Neural progenitor cell (in vitro differentiated cells): ENCODE measurements at regions not wholly inside any gene's neighbourhood (a gene's known extent, or its start where the extent isn't known, plus 50 kb on each side); places are given as distances from the start of the nearest gene placed in this dataset.

Experiments used
- DNase-seq: peaks from one replicate; pipeline ENCODE4 v3.0.0-alpha.2; 2016; ENCODE audit warnings: low spot score
- H2AFZ ChIP-seq: fragments of 200-600 bp; sonication (generic); replicated peaks from 2 replicates; pipeline ENCODE4 v1.6.1; 2016; ENCODE audit warnings: antibody characterized with exemption
- H3F3A ChIP-seq: fragments of 200-600 bp; sonication (generic); 2 replicates; pipeline ENCODE4 v1.6.1; 2016; ENCODE audit warnings: antibody characterized with exemption, low read depth
- H3K27ac ChIP-seq: fragments of 200-600 bp; sonication (generic); 2 replicates; pipeline ENCODE4 v1.5.1; 2016; ENCODE audit warnings: mild to moderate bottlenecking
- H3K27me3 ChIP-seq: fragments of 200-600 bp; sonication (generic); 2 replicates; pipeline ENCODE4 v1.6.1; 2016; ENCODE audit warnings: mild to moderate bottlenecking, moderate library complexity
- H3K36me3 ChIP-seq: fragments of 200-600 bp; sonication (generic); 2 replicates; pipeline ENCODE4 v1.5.1; 2016
- H3K4me1 ChIP-seq: fragments of 200-600 bp; sonication (generic); 2 replicates; pipeline ENCODE4 v1.6.1; 2016; ENCODE audit warnings: mixed run types
- H3K4me2 ChIP-seq: fragments of 200-600 bp; sonication (generic); 2 replicates; pipeline ENCODE4 v1.6.1; 2016
- H3K4me3 ChIP-seq: fragments of 200-600 bp; sonication (generic); 2 replicates; pipeline ENCODE4 v1.5.1; 2016
- H3K79me2 ChIP-seq: fragments of 200-600 bp; sonication (generic); 2 replicates; pipeline ENCODE4 v1.6.1; 2016; ENCODE audit warnings: low read depth
- H3K9ac ChIP-seq: fragments of 200-600 bp; sonication (generic); 2 replicates; pipeline ENCODE4 v1.6.1; 2016
- H3K9me3 ChIP-seq: fragments of 200-600 bp; sonication (generic); 2 replicates; pipeline ENCODE4 v1.5.1; 2016; ENCODE audit warnings: low read depth
- H4K20me1 ChIP-seq: fragments of 200-600 bp; sonication (generic); 2 replicates; pipeline ENCODE4 v1.6.1; 2016; ENCODE audit warnings: low read depth
- H3K27ac Mint-ChIP-seq: 3 replicates; pipeline ENCODE4 v1.8.0; 2021; ENCODE audit warnings: mixed read lengths
- H3K27me3 Mint-ChIP-seq: 2 replicates; pipeline ENCODE4 v1.8.0; 2022; ENCODE audit warnings: low read depth, mild to moderate bottlenecking, inconsistent platforms, moderate library complexity, mixed read lengths; ENCODE audit not compliant: insufficient read depth
- H3K36me3 Mint-ChIP-seq: 3 replicates; pipeline ENCODE4 v1.8.0; 2021; ENCODE audit warnings: mixed read lengths
- H3K4me1 Mint-ChIP-seq: 3 replicates; pipeline ENCODE4 v1.8.0; 2021; ENCODE audit warnings: mixed read lengths
- H3K4me3 Mint-ChIP-seq: 3 replicates; pipeline ENCODE4 v1.8.0; 2021; ENCODE audit warnings: mild to moderate bottlenecking, moderate library complexity, mixed read lengths
- H3K9me3 Mint-ChIP-seq: 3 replicates; pipeline ENCODE4 v1.8.0; 2020; ENCODE audit warnings: mixed read lengths
- EZH2 ChIP-seq: fragments of 200-600 bp; sonication (generic); IDR thresholded peaks from 2 replicates; pipeline ENCODE4 v1.6.1; 2017; ENCODE audit warnings: antibody characterized with exemption, mild to moderate bottlenecking, moderate library complexity
- EZH2phosphoT487 ChIP-seq: fragments of 200-600 bp; sonication (generic); IDR thresholded peaks from 2 replicates; pipeline ENCODE4 v1.6.1; 2017; ENCODE audit warnings: antibody characterized with exemption
- TF ChIP-seq, protein P1 (sequence below): fragments of 200-600 bp; sonication (generic); IDR thresholded peaks from 2 replicates; pipeline ENCODE4 v1.5.1; 2017; ENCODE audit warnings: antibody characterized with exemption, mild to moderate bottlenecking

DNA sequence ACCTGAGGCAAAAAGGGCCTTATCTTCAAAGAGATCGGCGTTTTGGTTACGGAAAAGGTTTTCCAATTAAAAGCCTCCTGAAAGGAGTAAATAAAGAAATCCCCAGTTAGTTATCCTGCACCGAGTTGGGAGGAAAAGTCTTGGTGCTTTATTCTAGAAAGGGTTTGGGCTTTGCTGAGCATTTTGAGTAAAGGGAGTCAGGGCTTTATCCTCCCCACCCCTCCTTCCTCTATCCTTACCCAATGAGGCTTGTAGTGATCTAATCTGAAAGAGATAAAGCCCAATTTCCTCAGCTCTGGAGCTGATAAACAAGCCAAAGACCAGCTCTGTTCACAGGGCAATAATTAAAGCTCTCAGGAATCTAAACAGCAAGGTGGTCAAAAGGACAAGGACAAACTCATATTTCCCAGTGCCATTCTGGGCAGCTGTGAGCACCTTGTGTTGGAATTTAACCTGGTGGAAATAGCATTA, 188.9 kb upstream of the TSC22D1 start:
- Mint-ChIP-seq H3K4me1 (peaks cover 38% of the 10 kb centered on the region), H3K36me3 (peaks cover 3% of the 10 kb centered on the region), H3K27me3 (peaks cover 2% of the 10 kb centered on the region), H3K27ac (peak overlapping the region; percentile 21), H3K4me3 (no peak overlapping the region), H3K9me3 (no peaks in the 10 kb centered on the region)
- no peak overlapping the region for H2AFZ ChIP-seq
- TF ChIP-seq EZH2 (no peak), EZH2phosphoT487 (no peak)
- TF ChIP-seq, protein P1, sequence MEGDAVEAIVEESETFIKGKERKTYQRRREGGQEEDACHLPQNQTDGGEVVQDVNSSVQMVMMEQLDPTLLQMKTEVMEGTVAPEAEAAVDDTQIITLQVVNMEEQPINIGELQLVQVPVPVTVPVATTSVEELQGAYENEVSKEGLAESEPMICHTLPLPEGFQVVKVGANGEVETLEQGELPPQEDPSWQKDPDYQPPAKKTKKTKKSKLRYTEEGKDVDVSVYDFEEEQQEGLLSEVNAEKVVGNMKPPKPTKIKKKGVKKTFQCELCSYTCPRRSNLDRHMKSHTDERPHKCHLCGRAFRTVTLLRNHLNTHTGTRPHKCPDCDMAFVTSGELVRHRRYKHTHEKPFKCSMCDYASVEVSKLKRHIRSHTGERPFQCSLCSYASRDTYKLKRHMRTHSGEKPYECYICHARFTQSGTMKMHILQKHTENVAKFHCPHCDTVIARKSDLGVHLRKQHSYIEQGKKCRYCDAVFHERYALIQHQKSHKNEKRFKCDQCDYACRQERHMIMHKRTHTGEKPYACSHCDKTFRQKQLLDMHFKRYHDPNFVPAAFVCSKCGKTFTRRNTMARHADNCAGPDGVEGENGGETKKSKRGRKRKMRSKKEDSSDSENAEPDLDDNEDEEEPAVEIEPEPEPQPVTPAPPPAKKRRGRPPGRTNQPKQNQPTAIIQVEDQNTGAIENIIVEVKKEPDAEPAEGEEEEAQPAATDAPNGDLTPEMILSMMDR: no peak
- peaks cover 19% of the 10 kb centered on the region for H3F3A ChIP-seq
- no peaks in the 10 kb centered on the region for H4K20me1 ChIP-seq
- no peak overlapping the region for H3K9ac ChIP-seq
- H3K4me1 ChIP-seq: peaks cover 30% of the 10 kb centered on the region
- no peaks in the 10 kb centered on the region for H3K79me2 ChIP-seq
- peak overlapping the region; percentile 81 for H3K27ac ChIP-seq
- no peaks in the 10 kb centered on the region for H3K9me3 ChIP-seq
- no peak overlapping the region for H3K4me3 ChIP-seq
- peak overlapping the region; percentile 50 for H3K4me2 ChIP-seq
- DNase-seq: peak; percentile 82
- no peaks in the 10 kb centered on the region for H3K36me3 ChIP-seq
- no peaks in the 10 kb centered on the region for H3K27me3 ChIP-seq

DNA sequence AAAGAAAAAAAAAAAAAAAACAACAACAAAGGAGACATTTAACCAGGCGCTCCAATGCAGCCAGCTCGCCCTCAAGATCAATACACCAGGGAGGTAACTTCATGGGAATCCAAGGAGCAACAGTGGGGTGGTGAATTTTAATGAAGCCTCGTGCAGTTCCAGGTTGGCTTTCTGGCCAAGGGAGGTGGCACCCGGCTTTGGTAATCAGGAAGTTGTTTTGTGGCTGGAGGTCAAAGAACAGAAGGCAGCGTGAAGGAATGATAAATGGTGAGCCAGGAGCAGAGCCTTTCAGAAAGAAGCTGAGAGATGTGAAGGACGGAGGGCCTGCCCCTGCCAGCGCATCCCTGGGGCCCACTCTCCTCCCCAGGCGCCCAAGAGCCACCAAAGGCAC, 188.2 kb upstream of the TSC22D1 start:
- peak; percentile 26 for DNase-seq
- Histone ChIP-seq H3K79me2 (no peaks in the 10 kb centered on the region), H3F3A (peaks cover 19% of the 10 kb centered on the region), H3K27ac (peak overlapping the region; percentile 81), H3K4me1 (peaks cover 32% of the 10 kb centered on the region), H3K9me3 (no peaks in the 10 kb centered on the region), H3K36me3 (no peaks in the 10 kb centered on the region), H2AFZ (no peak overlapping the region), H4K20me1 (no peaks in the 10 kb centered on the region), H3K9ac (no peak overlapping the region), H3K4me2 (peak overlapping the region; percentile 50), H3K4me3 (no peak overlapping the region), H3K27me3 (no peaks in the 10 kb centered on the region)
- H3K9me3 Mint-ChIP-seq: no peaks in the 10 kb centered on the region
- TF ChIP-seq EZH2phosphoT487 (no peak), EZH2 (no peak)
- TF ChIP-seq, protein P1: no peak
- H3K4me1 Mint-ChIP-seq: peaks cover 45% of the 10 kb centered on the region
- H3K36me3 Mint-ChIP-seq: peaks cover 3% of the 10 kb centered on the region
- H3K4me3 Mint-ChIP-seq: no peak overlapping the region
- H3K27me3 Mint-ChIP-seq: peaks cover 6% of the 10 kb centered on the region
- peak overlapping the region; percentile 58 for H3K27ac Mint-ChIP-seq

DNA sequence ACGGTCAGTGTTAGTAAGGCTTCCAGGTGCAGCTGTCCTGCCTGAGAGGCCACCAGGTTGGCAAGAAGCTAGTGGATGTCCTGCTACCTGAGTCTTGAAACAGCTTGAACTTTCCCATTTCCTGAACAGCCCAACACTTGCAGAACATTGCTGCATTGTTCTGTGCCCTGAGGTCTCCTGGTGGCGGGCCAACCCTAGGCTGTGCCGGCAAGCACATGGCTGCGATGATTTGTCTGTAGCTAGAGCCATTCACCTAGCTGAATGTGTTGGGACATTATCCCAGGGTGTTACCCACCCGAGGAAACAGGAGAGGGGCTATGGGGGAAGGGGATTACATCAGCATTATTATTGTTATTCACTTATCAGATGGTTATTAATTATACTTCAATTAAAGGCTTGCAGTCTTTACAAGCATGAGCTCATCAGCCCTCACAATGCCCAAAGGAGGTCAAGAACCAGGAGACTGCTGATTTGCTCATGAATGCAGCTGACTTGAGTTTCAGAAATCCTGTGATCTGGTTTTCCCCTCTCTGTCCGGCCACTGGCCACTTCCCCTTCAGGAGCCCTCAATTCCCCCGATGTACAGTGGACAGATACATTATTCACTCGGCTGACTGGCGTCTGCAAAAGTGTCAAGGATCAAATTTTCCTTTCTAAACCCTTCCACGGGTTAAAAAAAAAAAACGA, 187.6 kb upstream of the TSC22D1 start:
- peaks cover 19% of the 10 kb centered on the region for H3F3A ChIP-seq
- H3K4me3 Mint-ChIP-seq: no peak overlapping the region
- peaks cover 51% of the 10 kb centered on the region for H3K4me1 Mint-ChIP-seq
- no peaks in the 10 kb centered on the region for H3K9me3 Mint-ChIP-seq
- H3K36me3 ChIP-seq: no peaks in the 10 kb centered on the region
- no peaks in the 10 kb centered on the region for H4K20me1 ChIP-seq
- peak overlapping the region; percentile 50 for H3K4me2 ChIP-seq
- no peaks in the 10 kb centered on the region for H3K27me3 ChIP-seq
- H3K27me3 Mint-ChIP-seq: peaks cover 6% of the 10 kb centered on the region
- peaks cover 3% of the 10 kb centered on the region for H3K36me3 Mint-ChIP-seq
- no peak overlapping the region for H2AFZ ChIP-seq
- H3K27ac Mint-ChIP-seq: peak overlapping the region; percentile 58
- no peak for DNase-seq
- no peak overlapping the region for H3K9ac ChIP-seq
- no peak overlapping the region for H3K4me3 ChIP-seq
- peaks cover 38% of the 10 kb centered on the region for H3K4me1 ChIP-seq
- TF ChIP-seq EZH2phosphoT487: no peak
- TF ChIP-seq, protein P1: no peak
- no peak for TF ChIP-seq EZH2
- peak overlapping the region; percentile 81 for H3K27ac ChIP-seq
- H3K79me2 ChIP-seq: no peaks in the 10 kb centered on the region
- no peaks in the 10 kb centered on the region for H3K9me3 ChIP-seq
